GM19193 (cell line): ENCODE measurements at regions not wholly inside any gene's neighbourhood (a gene's known extent, or its start where the extent isn't known, plus 50 kb on each side); places are given as distances from the start of the nearest gene placed in this dataset.

Experiments
- POLR2A ChIP-seq: IDR thresholded peaks from 4 replicates; pipeline ENCODE4 v1.6.1; 2011; ENCODE audit not compliant: insufficient read depth, insufficient read length; ENCODE audit errors: extremely low read depth

DNA sequence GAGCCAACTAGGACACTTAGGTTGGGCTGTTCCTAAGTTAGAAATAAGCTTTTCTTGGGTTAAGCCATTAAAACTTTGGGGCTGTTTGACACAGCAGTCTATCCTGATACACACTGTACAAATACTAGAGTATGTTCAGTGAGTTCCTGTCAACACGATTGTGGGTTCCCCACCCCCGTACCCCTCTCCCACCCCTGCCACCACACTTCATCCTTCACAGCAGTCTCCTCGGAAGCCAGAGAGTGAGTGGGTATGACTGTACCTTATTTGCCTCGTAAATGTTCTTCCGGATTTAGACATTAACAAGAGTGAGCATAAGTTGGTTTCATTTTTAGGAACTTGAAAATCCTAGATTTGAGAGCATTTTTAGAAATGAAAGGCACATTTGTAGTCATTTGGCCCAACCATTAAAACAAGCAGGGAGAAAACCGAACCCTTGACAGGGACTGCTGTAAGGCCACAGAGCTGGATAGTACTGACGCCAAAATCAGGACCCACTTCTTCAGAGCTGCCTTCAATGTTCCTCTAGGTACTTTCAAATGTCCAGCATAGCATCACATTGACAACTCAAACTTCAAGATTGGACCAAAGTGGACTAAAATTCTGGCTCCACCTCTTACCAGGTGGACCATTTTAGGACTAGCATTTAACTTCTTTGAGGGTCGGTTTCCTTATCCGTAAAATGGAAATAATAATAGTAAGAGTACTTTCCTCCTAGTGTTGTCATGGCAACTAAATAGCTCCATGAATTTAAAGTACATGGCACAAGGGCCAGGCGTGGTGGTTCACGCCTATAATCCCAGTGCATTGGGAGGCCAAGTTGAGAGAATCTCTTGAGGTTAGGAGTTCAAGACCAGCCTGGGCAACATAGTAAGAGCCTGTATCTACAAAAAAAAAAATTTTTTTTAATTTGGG, 166.3 kb upstream of the SERTAD2 start:
- no peak for TF ChIP-seq POLR2A

DNA sequence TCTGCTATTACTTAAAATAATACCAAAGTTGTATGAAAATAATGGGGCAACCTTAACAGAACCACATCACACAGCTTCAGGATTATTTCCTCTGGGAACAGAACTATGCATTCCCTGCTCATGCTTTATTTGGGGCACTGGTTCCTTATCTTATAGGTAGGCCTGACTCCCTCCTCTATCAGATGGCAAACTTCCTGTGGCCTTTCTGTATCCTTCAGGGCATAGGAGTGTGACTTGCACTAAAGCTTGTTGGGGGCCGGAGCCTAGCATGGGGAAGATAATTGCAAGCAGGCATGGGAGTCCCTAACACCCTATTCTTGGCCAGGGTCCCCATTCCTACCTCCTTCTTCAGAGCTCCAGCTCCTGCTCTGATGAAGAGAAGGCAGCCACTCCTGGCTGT, 167.2 kb upstream of the SERTAD2 start:
- no peak for TF ChIP-seq POLR2A

DNA sequence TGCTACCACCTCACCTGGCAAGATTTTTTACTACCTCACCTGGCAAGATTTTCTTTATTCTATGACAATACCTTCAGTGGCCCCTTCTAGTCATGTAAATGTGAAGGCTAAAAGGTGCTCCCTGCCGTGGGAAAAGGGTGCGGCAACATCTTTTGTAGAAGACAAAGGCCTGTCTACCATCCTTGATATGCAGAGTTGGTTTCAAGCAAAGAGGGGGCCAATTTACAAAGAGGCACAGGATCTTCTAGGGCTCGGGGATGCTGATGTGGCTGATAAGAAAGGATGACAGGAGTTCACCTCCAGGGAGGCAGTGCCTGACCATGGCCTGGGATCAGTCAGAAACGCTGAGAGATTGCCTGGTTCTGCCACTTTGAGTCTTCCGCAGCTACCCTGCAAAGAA, 165.4 kb upstream of the SLC1A4 start:
- TF ChIP-seq POLR2A = no peak

DNA sequence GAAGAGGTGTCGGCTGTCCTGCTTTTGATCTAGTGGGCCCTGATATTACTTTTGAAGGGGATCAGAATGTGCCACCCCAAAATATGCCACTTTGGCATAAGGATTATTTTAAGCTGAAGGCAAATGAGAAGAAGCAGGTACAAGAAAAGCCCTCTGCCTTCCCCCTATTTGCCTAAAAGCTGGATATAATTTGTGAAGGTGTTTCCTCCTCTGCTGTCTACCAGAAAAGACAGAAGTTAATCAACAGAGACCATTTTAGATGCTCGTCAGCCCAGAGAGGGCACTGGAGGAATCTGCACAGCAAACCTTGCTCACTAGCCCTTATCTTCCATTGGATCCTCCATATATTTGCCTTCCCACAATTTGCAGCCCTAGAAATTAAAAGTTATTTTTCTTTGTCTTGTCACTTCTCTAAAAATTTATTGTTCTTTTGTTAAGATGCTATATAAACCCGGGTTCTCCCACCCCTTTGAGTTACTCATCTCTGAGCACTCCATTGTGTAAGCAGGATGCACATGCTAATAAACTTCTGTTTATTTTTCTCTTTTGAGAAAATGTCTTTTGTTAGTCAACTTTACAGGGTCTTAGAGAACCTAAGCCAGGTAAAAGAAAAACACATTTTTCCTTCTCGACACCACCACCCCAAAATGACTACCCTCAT, 163.2 kb upstream of the SLC1A4 start:
- TF ChIP-seq POLR2A = no peak

DNA sequence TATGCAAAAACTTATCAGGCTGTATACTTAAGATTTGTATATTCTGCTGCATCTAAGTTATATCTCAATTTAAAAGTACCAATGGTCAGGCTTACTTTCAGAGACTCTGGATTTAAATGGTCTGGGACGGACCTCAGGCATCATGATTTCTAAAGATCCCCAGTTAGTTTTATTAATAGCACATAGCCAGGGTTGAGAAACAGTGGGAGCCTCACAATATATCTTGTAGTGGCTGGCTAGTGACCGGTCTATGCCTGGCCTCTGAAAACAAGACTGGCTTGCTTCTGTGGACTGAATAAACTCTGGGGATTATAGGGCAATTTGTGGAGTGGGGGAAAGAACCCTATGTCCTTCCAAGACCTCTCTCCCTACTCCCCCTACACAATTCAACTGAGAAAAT, 162.5 kb upstream of the SLC1A4 start:
- TF ChIP-seq POLR2A = no peak

DNA sequence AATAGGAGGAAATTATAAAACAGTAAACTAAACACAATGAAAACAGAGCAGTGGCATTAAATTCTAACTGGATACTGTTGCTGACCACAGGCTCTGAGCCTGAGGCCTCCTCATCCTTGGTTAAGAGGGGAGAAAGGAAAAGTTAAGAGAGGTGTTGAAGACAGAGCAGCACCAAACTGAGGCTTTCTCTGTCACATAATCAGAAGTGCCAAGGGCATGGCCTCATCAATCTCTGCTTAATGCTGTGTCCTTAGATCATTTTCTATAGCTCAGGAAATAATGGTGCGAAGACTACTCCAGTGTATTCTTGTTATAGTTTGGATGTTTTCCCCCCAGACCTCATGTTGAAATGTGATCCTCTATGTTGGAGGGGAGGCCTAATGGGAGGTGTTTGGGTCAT, 160.9 kb upstream of the SLC1A4 start:
- no peak for TF ChIP-seq POLR2A

GRCh38 chr2:64829525-64829924, 159.7 kb upstream of the SLC1A4 start:
- no peak for TF ChIP-seq POLR2A

DNA sequence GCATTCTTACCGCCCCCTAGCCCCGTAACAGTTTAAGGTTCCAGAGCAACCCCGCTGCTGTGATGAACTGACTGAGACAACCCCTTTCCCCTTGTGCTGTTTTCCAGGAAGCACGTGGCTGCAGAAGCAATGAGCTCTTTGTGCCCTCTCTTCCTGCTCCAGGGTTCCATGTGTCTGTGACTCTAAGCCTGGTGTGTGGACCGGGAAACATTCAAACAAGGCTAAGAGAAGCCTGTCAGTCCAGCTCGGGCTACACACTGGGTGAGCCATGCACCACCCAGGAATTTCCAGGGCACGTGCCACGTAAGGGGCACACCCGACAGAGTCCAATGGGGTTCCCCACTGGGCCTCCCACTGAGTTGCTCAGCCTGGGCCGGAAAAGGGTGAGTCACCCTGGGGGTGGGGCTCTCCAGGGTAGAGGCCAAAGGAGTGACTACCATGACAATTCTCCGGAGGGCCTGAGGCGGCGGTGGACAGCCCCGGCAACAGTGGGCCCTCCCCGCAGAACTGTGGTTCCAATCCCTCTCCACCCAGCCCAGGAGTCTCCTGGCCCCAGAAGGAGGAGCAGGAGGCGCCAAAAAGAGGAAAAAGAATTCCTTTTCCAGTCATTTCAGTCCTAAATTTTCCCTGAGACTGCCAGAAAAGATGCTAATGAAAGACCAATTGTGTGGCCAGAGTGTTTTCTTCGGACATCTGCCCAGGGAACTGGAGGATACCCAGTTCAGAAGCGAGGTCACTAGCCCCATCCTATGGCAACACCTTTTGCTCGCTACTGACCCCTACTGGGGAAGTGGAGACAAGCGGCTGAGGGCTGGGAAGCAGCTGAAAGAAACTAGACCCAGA, 157.8 kb upstream of the SLC1A4 start:
- TF ChIP-seq POLR2A = peak; percentile 41

DNA sequence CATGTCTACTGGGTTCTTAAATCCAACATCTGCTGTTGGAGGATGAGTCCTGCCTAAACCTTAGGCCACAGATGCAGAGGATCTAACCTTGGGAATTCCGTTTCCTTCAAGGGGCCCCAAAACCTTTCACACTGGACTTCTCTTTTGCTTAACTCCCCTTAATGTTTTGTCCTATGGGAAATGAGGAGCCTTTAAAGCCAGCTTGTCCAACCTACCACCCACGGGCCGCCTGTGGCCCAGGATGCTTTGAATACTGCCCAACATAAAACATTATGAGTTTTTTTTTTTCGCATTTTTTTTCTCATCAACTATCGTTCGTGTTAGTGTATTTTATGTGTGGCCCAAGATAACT, 157.2 kb upstream of the SLC1A4 start:
- TF ChIP-seq POLR2A = no peak

GRCh38 chr2:64832936-64833335, 156.3 kb upstream of the SLC1A4 start:
- no peak for TF ChIP-seq POLR2A

DNA sequence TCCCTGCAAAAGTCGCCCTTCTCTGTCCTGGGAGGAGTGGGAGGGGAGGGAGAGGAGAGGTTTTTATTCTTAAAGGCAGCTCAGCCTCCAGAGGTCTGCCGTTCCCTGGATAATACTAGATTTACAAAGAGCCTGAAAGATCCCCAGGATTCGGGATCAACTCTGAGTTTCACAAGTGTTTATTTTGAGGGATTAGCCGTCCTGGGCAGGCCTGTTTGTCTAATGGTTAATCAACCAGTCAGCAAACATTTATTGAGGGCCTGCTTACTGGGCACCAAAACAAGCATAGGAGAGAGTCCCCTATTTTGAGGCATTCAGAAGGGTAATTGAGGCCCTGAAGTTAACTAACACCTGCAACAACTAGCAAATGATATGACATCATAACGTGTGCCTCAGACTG, 152.6 kb upstream of the SLC1A4 start:
- TF ChIP-seq POLR2A = no peak

GRCh38 chr2:64837116-64837731, 152.0 kb upstream of the SLC1A4 start:
- TF ChIP-seq POLR2A = no peak

GRCh38 chr2:64837925-64838641, 151.1 kb upstream of the SLC1A4 start:
- no peak for TF ChIP-seq POLR2A

DNA sequence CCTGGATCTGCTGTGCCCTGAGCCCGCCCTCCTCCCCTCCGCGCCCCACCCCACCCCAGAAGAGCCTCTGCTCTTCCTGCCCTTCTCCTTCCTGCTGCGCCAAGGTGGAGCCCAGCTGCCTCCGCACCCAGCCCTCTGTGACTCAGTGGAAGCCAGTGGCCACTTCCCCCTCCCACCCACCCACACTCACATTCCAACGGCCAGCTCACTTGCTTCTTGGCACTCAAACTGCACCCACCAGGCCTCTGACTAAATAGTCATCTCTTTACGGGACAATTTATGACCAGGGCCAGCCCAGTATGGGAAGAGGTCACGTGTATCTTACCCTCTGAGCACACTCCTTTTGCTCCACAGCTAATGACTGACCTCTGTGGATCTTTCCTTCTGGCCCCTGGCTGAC, 150.4 kb upstream of the SLC1A4 start:
- TF ChIP-seq POLR2A = no peak
